ENCODE measurements at regions not wholly inside any gene's neighbourhood (a gene's known extent, or its start where the extent isn't known, plus 50 kb on each side); places are given as distances from the start of the nearest gene placed in this dataset.
A peak's percentile ranks its signal among the peaks of the same experiment; 100 is the strongest.

DNA sequence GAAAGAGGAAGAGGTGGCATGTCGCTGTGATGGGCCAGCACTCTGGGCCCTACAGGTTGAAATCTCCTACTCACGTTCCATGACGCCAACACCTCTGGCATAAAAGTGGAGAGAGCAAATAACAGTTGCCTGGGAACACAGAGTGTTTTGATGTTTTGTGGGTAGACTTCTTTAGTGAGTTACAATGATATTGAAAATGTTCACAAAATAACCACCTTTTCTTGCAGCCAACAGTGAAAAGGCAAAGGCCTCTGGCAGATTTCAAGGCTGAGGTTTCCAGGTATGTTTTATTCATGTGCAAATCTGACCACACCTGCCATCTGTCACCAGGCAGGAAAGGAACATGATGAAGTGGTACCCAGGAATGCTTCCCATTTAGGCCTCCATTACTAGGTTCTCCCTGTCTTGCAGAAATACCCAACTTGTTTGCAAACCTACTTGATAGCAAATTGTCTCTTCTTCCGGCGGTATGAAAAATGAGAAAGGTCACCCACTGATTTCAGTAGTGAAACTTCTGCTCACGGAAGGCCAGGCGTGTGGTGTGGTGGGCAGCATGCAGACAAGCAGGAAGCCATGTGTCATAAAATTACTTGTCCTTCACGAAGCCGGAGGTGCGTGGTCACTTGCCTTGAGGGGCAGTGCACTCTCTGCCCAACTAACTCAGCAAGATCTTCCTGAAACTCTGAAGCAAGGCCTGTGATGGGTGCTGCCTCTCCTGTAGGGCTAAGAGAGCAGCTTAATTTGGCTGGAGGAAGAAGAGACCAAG lies 299.1 kb upstream of the PRDM1 start:
- H3K4me3 ChIP-seq (ENCODE audit: low read depth, low read length) = no peak overlapping the region
- TF ChIP-seq, protein P1, sequence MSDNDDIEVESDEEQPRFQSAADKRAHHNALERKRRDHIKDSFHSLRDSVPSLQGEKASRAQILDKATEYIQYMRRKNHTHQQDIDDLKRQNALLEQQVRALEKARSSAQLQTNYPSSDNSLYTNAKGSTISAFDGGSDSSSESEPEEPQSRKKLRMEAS (IDR thresholded peaks at IDR 0.05; ENCODE audit: low read depth, low read length) = no peak
- TF ChIP-seq MYC (IDR thresholded peaks at IDR 0.05; ENCODE audit: low read depth, low read length) = no peak
- TF ChIP-seq, protein P2, sequence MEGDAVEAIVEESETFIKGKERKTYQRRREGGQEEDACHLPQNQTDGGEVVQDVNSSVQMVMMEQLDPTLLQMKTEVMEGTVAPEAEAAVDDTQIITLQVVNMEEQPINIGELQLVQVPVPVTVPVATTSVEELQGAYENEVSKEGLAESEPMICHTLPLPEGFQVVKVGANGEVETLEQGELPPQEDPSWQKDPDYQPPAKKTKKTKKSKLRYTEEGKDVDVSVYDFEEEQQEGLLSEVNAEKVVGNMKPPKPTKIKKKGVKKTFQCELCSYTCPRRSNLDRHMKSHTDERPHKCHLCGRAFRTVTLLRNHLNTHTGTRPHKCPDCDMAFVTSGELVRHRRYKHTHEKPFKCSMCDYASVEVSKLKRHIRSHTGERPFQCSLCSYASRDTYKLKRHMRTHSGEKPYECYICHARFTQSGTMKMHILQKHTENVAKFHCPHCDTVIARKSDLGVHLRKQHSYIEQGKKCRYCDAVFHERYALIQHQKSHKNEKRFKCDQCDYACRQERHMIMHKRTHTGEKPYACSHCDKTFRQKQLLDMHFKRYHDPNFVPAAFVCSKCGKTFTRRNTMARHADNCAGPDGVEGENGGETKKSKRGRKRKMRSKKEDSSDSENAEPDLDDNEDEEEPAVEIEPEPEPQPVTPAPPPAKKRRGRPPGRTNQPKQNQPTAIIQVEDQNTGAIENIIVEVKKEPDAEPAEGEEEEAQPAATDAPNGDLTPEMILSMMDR (IDR thresholded peaks at IDR 0.05; ENCODE audit: low read depth, low read length) = no peak
- TF ChIP-seq POLR2A (IDR thresholded peaks at IDR 0.05; ENCODE audit: extremely low read depth, insufficient read length) = no peak
- no peak for DNase-seq (ENCODE audit: low read depth)

DNA sequence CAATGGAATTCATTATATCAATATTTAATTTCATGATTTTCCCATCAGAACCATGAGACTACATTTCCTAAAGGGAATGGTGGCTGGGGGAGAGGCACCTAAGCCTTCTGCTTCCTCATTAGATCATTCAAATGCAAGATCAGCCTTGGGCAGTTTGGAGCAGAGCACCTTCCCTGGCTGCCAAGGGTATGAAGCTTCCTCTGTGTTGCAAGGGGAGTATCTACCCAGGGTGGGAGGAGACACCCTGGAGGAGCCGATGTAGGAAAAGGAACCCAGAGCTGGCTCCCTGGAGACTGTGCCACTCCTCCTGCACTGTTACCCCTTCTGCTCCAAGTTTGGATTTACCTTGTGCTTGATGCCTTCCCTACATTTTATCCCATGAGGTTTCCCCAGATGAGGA lies 299.7 kb upstream of the PRDM1 start:
- TF ChIP-seq, protein P2 (IDR thresholded peaks at IDR 0.05; ENCODE audit: low read depth, low read length) = no peak
- TF ChIP-seq MYC (IDR thresholded peaks at IDR 0.05; ENCODE audit: low read depth, low read length) (no peak), POLR2A (IDR thresholded peaks at IDR 0.05; ENCODE audit: extremely low read depth, insufficient read length) (no peak)
- TF ChIP-seq, protein P1 (IDR thresholded peaks at IDR 0.05; ENCODE audit: low read depth, low read length) = no peak
- DNase-seq (ENCODE audit: low read depth) = peak; percentile 81
- no peak overlapping the region for H3K4me3 ChIP-seq (ENCODE audit: low read depth, low read length)

DNA sequence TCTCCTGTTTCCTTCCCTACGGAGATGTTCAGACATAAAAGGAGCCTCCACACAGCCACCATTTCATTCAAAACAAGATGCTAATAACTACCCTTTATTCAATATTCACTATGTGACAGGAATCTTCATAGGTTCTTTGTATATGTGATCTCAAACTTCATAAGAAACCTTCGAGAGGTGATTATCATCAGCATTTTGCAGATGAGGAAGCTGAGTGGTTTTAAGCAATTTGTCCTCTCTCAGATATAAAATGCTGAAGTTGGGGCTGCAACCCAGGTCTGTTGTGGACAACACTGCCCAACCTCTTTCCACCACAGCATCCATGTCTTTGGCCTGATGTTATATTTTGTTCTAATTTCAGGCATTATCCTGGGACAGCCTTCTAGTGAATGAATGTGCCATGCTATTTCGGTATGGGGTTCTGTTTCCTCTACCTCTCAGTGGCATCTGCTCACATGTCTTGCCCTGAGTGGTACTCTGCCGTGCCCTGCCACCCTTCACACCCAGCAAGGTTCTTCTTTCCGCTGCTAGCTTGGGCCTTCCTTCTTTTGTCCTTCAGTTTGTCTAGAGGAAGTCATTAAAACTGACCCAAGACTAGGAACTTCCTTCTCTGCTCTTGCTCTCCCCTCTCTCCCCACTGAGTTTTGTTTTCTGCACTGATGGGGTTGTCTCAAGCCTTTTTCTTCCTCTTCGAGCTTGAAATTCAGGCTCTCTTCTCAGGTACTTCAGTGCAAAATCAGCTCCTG lies 300.9 kb upstream of the PRDM1 start:
- no peak for TF ChIP-seq POLR2A (IDR thresholded peaks at IDR 0.05; ENCODE audit: extremely low read depth, insufficient read length)
- TF ChIP-seq MYC (IDR thresholded peaks at IDR 0.05; ENCODE audit: low read depth, low read length) = 0 out of 2 replicates have a peak, but pooled peaks have one; percentile 22
- TF ChIP-seq, protein P1 (IDR thresholded peaks at IDR 0.05; ENCODE audit: low read depth, low read length) = peak; percentile 27; the same call in 1 of the 2 replicates
- TF ChIP-seq, protein P2 (IDR thresholded peaks at IDR 0.05; ENCODE audit: low read depth, low read length) = no peak
- DNase-seq (ENCODE audit: low read depth) = peak; percentile 86
- no peak overlapping the region for H3K4me3 ChIP-seq (ENCODE audit: low read depth, low read length)

DNA sequence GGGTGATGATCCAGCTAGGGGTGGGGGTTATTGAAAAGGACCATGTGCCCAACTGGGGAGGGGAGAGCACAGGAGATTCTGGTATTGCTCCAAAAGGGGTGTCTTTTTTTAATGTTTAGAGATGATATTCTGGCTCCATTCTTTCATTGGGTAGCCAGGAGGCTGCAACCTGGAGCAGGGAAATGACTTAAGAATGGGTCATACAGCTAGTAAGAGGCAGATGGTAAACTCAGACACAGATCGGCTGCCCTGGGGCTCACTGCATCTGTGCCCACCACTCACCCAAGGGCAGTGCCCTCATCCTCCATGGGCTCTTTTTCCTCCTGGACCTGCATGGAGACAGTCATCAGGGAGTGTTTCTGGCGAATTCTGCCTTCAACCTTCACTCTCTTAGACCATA lies 302.0 kb upstream of the PRDM1 start:
- DNase-seq (ENCODE audit: low read depth) = no peak
- H3K4me3 ChIP-seq (ENCODE audit: low read depth, low read length) = no peak overlapping the region
- no peak for TF ChIP-seq MYC (IDR thresholded peaks at IDR 0.05; ENCODE audit: low read depth, low read length)
- no peak for TF ChIP-seq POLR2A (IDR thresholded peaks at IDR 0.05; ENCODE audit: extremely low read depth, insufficient read length)
- TF ChIP-seq, protein P2 (IDR thresholded peaks at IDR 0.05; ENCODE audit: low read depth, low read length) = no peak
- TF ChIP-seq, protein P1 (IDR thresholded peaks at IDR 0.05; ENCODE audit: low read depth, low read length) = no peak

DNA sequence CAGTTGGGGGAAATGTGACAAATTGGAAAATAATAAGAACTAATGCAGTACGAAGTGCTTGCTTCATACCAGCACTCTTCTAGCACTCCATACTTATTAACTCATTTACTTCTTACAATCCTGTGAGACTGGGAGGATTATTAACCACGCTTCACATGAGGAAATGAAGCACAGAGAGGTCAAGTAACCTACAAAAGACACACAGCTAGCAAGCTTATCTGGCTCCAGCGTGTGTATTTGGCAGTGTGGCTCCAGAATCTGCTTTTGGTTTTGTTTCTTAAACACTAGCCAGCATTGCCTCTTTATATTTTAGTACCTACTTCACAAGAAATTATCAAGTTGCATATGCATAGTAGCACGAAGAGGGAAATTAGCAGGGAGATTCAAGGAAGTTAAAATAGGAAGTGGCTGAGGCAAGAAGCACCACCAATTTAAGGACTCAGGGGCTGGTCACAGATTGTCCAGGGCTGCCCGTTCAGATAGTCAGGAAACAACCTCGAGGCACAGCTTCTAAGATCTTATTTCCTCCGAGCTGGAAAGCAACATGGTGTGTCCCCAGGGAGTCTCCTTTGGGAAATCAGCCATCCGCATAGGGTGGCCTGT lies 302.7 kb upstream of the PRDM1 start:
- no peak overlapping the region for H3K4me3 ChIP-seq (ENCODE audit: low read depth, low read length)
- no peak for DNase-seq (ENCODE audit: low read depth)
- TF ChIP-seq POLR2A (IDR thresholded peaks at IDR 0.05; ENCODE audit: extremely low read depth, insufficient read length) (no peak), MYC (IDR thresholded peaks at IDR 0.05; ENCODE audit: low read depth, low read length) (no peak)
- TF ChIP-seq, protein P1 (IDR thresholded peaks at IDR 0.05; ENCODE audit: low read depth, low read length) = no peak
- TF ChIP-seq, protein P2 (IDR thresholded peaks at IDR 0.05; ENCODE audit: low read depth, low read length) = no peak
